SK-N-SH (cell line): ENCODE measurements at regions not wholly inside any gene's neighbourhood (a gene's known extent, or its start where the extent isn't known, plus 50 kb on each side); places are given as distances from the start of the nearest gene placed in this dataset.

Experiments
- CTCF ChIA-PET: fragments of 300-600, 350-600 bp; formaldehyde crosslinking; extraction: SDS; loops from one replicate; lab custom pipeline; 2021; lab: Yijun Ruan, JAX
- POLR2A ChIA-PET: fragments of 350-600 bp; sonication (Branson Sonifier 250); formaldehyde crosslinking; extraction: SDS; loops from one replicate; lab custom pipeline; 2020; ENCODE audit warnings: antibody characterized with exemption, inconsistent platforms; lab: Yijun Ruan, JAX
- DNase-seq: peaks from one replicate; pipeline ENCODE4 v3.0.0; 2012
- H2AFZ ChIP-seq: fragments of 200-600 bp; sonication (generic); 2 replicates; pipeline ENCODE4 v1.8.1; 2016; ENCODE audit warnings: antibody characterized with exemption, mild to moderate bottlenecking, low read depth
- H3F3A ChIP-seq: fragments of 200-600 bp; sonication (generic); replicated peaks from 2 replicates; pipeline ENCODE3; 2016; ENCODE audit warnings: antibody characterized with exemption, mild to moderate bottlenecking; ENCODE audit not compliant: insufficient read depth
- H3K27ac ChIP-seq, 2 experiments: fragments of 200-500 bp in 1 of 2; fragments of 200-600 bp in 1 of 2; sonication (Bioruptor generic) in 1 of 2; sonication (generic), shearing (Covaris generic) in 1 of 2; 2 replicates each; pipeline versions ENCODE4 v1.5.1 to v1.6.1; 2014 to 2016; ENCODE audit warnings: low read depth in 2 of 2, inconsistent platforms in 1 of 2, low read length in 1 of 2, mild to moderate bottlenecking in 1 of 2, mixed read lengths in 1 of 2
- H3K27me3 ChIP-seq: fragments of 200-600 bp; sonication (generic), shearing (Covaris generic); 2 replicates; pipeline ENCODE4 v1.6.1; 2016; ENCODE audit warnings: mixed run types; ENCODE audit not compliant: insufficient read depth
- H3K36me3 ChIP-seq, 2 experiments: fragments of 200-500 bp in 1 of 2; fragments of 200-600 bp in 1 of 2; sonication (Bioruptor generic) in 1 of 2; sonication (generic) in 1 of 2; replicated peaks in 1 of 2; 2 replicates each; pipeline versions ENCODE3 to v1.5.1; 2014 to 2016; ENCODE audit warnings: low read length in 1 of 2, mild to moderate bottlenecking in 1 of 2; ENCODE audit not compliant: insufficient read depth in 2 of 2, control insufficient read depth in 1 of 2
- H3K4me1 ChIP-seq, 2 experiments: fragments of 200-500 bp in 1 of 2; fragments of 200-600 bp in 1 of 2; sonication (Bioruptor generic) in 1 of 2; sonication (generic), shearing (Covaris generic) in 1 of 2; 2 replicates each; pipeline versions ENCODE4 v1.5.1 to v1.6.1; 2014 to 2016; ENCODE audit warnings: low read depth in 1 of 2, low read length in 1 of 2, mixed run types in 1 of 2; ENCODE audit not compliant: insufficient read depth in 2 of 2, control insufficient read depth in 1 of 2
- H3K4me2 ChIP-seq: fragments of 200-600 bp; sonication (generic), shearing (Covaris generic); 2 replicates; pipeline ENCODE4 v1.6.1; 2017; ENCODE audit warnings: mixed run types
- H3K4me3 ChIP-seq, 2 experiments: fragments of 200-500 bp in 1 of 2; fragments of 200-600 bp in 1 of 2; sonication (Bioruptor generic) in 1 of 2; sonication (generic), shearing (Covaris generic) in 1 of 2; 2 replicates each; pipeline versions ENCODE4 v1.5.1 to v1.8.1; 2014 to 2016; ENCODE audit warnings: low read depth in 2 of 2, inconsistent platforms in 1 of 2, low read length in 1 of 2, mild to moderate bottlenecking in 1 of 2, mixed read lengths in 1 of 2, moderate library complexity in 1 of 2
- H3K79me2 ChIP-seq: fragments of 200-600 bp; sonication (generic); 2 replicates; pipeline ENCODE4 v1.8.1; 2017; ENCODE audit warnings: mild to moderate bottlenecking; ENCODE audit not compliant: insufficient read depth
- H3K9ac ChIP-seq: fragments of 200-600 bp; sonication (generic); 2 replicates; pipeline ENCODE4 v1.6.1; 2017; ENCODE audit warnings: mixed run types
- H3K9me2 ChIP-seq: fragments of 200-600 bp; sonication (generic); 2 replicates; pipeline ENCODE4 v1.6.1; 2017; ENCODE audit warnings: mixed run types
- H3K9me3 ChIP-seq: fragments of 200-600 bp; sonication (generic); 2 replicates; pipeline ENCODE4 v1.6.1; 2017; ENCODE audit warnings: mixed run types, mild to moderate bottlenecking, moderate library complexity
- H4K20me1 ChIP-seq: fragments of 200-600 bp; sonication (generic); 2 replicates; pipeline ENCODE4 v1.6.1; 2017; ENCODE audit warnings: mild to moderate bottlenecking, mixed run types; ENCODE audit not compliant: insufficient read depth
- EP300 ChIP-seq, 2 experiments: IDR thresholded peaks; 2 replicates each; pipeline versions ENCODE4 v1.4.0 to v1.6.1; 2012; ENCODE audit warnings: borderline replicate concordance in 1 of 2, low read depth in 1 of 2, low read length in 1 of 2
- FOXM1 ChIP-seq: IDR thresholded peaks from 2 replicates; pipeline ENCODE4 v1.4.0; 2012; ENCODE audit warnings: low read depth, mild to moderate bottlenecking
- GABPA ChIP-seq: IDR thresholded peaks from 2 replicates; pipeline ENCODE4 v1.4.0; 2012; ENCODE audit warnings: low read depth, mild to moderate bottlenecking
- IRF3 ChIP-seq: fragments of 150-350 bp; IDR thresholded peaks from 2 replicates; pipeline ENCODE4 v1.6.1; 2016; ENCODE audit warnings: mild to moderate bottlenecking, low read depth, low read length
- PBX3 ChIP-seq: IDR thresholded peaks from 2 replicates; pipeline ENCODE4; 2012
- POLR2AphosphoS5 ChIP-seq: IDR thresholded peaks from 2 replicates; pipeline ENCODE4 v1.6.1; 2012; ENCODE audit warnings: low read depth, low read length
- RFX5 ChIP-seq: IDR thresholded peaks from 2 replicates; pipeline ENCODE4 v1.6.1; 2012; ENCODE audit warnings: mild to moderate bottlenecking, improper control_type of control experiment, low read length
- RXRA ChIP-seq: IDR thresholded peaks from 2 replicates; pipeline ENCODE4 v1.4.0; 2012; ENCODE audit warnings: low read depth, mild to moderate bottlenecking, borderline replicate concordance
- USF2 ChIP-seq: fragments of 150-350 bp; IDR thresholded peaks from 2 replicates; pipeline ENCODE4 v1.6.1; 2017; ENCODE audit warnings: antibody characterized with exemption, low read length, low read depth, borderline replicate concordance
- ZBTB33 ChIP-seq: IDR thresholded peaks from 2 replicates; pipeline ENCODE4 v1.4.0; 2012; ENCODE audit warnings: low read depth, borderline replicate concordance
- WGBS: methylation state at CpG from one replicate; pipeline ENCODE4 v1.1.6; 2017; ENCODE audit warnings: low lambda C conversion rate; 5-methylcytosine and 5-hydroxymethylcytosine counted together

- TF ChIP-seq RXRA (no peak), RFX5 (no peak), FOXM1 (no peak), USF2 (no peak), GABPA (no peak)
These were observed 160.7 kb upstream of the NT5C1B start (continued) for GRCh38 chr2:18749912-18750526.

- Histone ChIP-seq H3K9me2 (no peaks in the 10 kb centered on the region), H3K4me1 (peaks cover 0 to 7% of the 10 kb centered on the region in 2 experiments; a peak in 3 of 4 replicates), H4K20me1 (no peaks in the 10 kb centered on the region), H3K27me3 (no peaks in the 10 kb centered on the region), H3K4me2 (no peak overlapping the region), H3F3A (no peaks in the 10 kb centered on the region), H2AFZ (no peak overlapping the region), H3K4me3 (no peak overlapping the region), H3K9ac (no peak overlapping the region), H3K36me3 (no peaks in the 10 kb centered on the region), H3K79me2 (no peaks in the 10 kb centered on the region), H3K9me3 (no peaks in the 10 kb centered on the region), H3K27ac (no peak overlapping the region)
- no peak for TF ChIP-seq RXRA
- no peak for TF ChIP-seq GABPA
- no peak for TF ChIP-seq POLR2AphosphoS5
- no peak for TF ChIP-seq USF2
- no peak for TF ChIP-seq EP300 (IDR thresholded peaks at IDR 0.05; ENCODE audit: borderline replicate concordance in 1 of 2, low read depth in 1 of 2, low read length in 1 of 2)
- TF ChIP-seq IRF3, result no peak
- no peak for TF ChIP-seq ZBTB33
- TF ChIP-seq PBX3, result no peak
- POLR2A ChIA-PET, result no interaction called here
- WGBS, result 90% methylated on average over 6 of the region's 6 CpGs
- CTCF ChIA-PET, result interaction anchor here (1.7 to 5.8 kb wide), 3 partner anchors 225 to 613 kb away, joined by 4 to 59 read pairs (median 20); no protein-coding TSS in a partner anchor
- no peak for DNase-seq
These were observed 156.3 kb upstream of the NT5C1B start for GRCh38 chr2:18745431-18746272.
